ENCODE measurements at regions not wholly inside any gene's neighbourhood (a gene's known extent, or its start where the extent isn't known, plus 50 kb on each side); places are given as distances from the start of the nearest gene placed in this dataset.
A peak's percentile ranks its signal among the peaks of the same experiment; 100 is the strongest.

- DNase-seq = no peak
- no peak overlapping the region for H2BK5ac ChIP-seq (ENCODE audit: low read depth, low read length, poor library complexity, severe bottlenecking)
- no peaks in the 10 kb centered on the region for H3K4me1 ChIP-seq (ENCODE audit: control insufficient read depth, insufficient read depth, low read length)
- no peak overlapping the region for H2AK9ac ChIP-seq (replicated peaks; ENCODE audit: low read depth, low read length, poor library complexity)
- no peak overlapping the region for H4K91ac ChIP-seq (ENCODE audit: insufficient read depth, low read depth, low read length)
- intact Hi-C loops (cut with micrococcal nuclease) = no loop called here
- H3K27ac ChIP-seq (ENCODE audit: insufficient read depth, low read length) = no peak overlapping the region
- BruUV-seq (replicated peaks) = no TSS peak
- no peak overlapping the region for H4K8ac ChIP-seq (ENCODE audit: low read depth in 2 of 2, low read length in 2 of 2)
- H4K5ac ChIP-seq (ENCODE audit: low read depth, low read length) = no peak overlapping the region
- no peaks in the 10 kb centered on the region for H3K9me1 ChIP-seq (ENCODE audit: insufficient read depth, low read length)
- no peak overlapping the region for H3K9ac ChIP-seq (ENCODE audit: low read depth, low read length)
- no peak for ATAC-seq (ENCODE audit: low read depth)
- H3K14ac ChIP-seq (replicated peaks; ENCODE audit: low read depth, low read length) = no peak overlapping the region
- no peak overlapping the region for H2BK15ac ChIP-seq (ENCODE audit: low read depth, low read length)
- H4K20me1 ChIP-seq (ENCODE audit: insufficient read depth, low read length) = no peaks in the 10 kb centered on the region
- no peak overlapping the region for H2BK120ac ChIP-seq (ENCODE audit: low read depth, low read length)
- TF ChIP-seq MAFK (IDR thresholded peaks at IDR 0.05; ENCODE audit: low read depth, low read length) = peak; percentile 95
- no peak for TF ChIP-seq POLR2A (IDR thresholded peaks at IDR 0.05; ENCODE audit: low read depth, low read length)
- CTCF ChIA-PET = interaction anchor here (0.6 kb wide), 1 partner anchor 25 kb away, joined by 3 read pairs; no protein-coding TSS in a partner anchor
- H2AFZ ChIP-seq (replicated peaks; ENCODE audit: low read length, poor library complexity) = no peak overlapping the region
- no CpG with 5 or more reads among the region's 1 CpG for WGBS, 2 experiments (ENCODE audit: extremely low coverage in 2 of 2, insufficient read length in 1 of 2)
- no peak overlapping the region for H2BK20ac ChIP-seq (ENCODE audit: low read depth, low read length)
- no peak overlapping the region for H2AK5ac ChIP-seq (ENCODE audit: low read depth, low read length)
- no peak overlapping the region for H3K4me2 ChIP-seq (ENCODE audit: low read depth, low read length)
- in situ Hi-C loops (cut with MboI; ENCODE audit: low sequenced_read_pairs) = no loop called here
- no peak overlapping the region for H3K4me3 ChIP-seq (ENCODE audit: insufficient read depth, low read depth, low read length)
- H3K23ac ChIP-seq (ENCODE audit: low read depth, low read length) = no peak overlapping the region
- no peaks in the 10 kb centered on the region for H3K36me3 ChIP-seq (ENCODE audit: control insufficient read depth, insufficient read depth, low read length)
- no peaks in the 10 kb centered on the region for H3K9me3 ChIP-seq (ENCODE audit: control insufficient read depth, insufficient read depth, low read length)
- H3K18ac ChIP-seq (ENCODE audit: low read depth, low read length) = no peak overlapping the region
- H3K27me3 ChIP-seq (ENCODE audit: control insufficient read depth, insufficient read depth, low read length) = no peaks in the 10 kb centered on the region
- dilution Hi-C loops (cut with HindIII; ENCODE audit: low sequenced_read_pairs, unreplicated experiment) = no loop called here
- no peak overlapping the region for H3K56ac ChIP-seq (ENCODE audit: extremely low read depth, insufficient read depth, low read length)
- POLR2A ChIA-PET (ENCODE audit: unreplicated experiment) = no interaction called here
- no peak overlapping the region for H3K4ac ChIP-seq (ENCODE audit: low read depth, low read length)
- H3K79me1 ChIP-seq (ENCODE audit: low read depth in 1 of 2, low read length in 2 of 2) = no peaks in the 10 kb centered on the region
These were observed 1950.9 kb upstream of the TENM3 start for GRCh38 chr4:180292339-180292738.

Data from IMR-90 (cell line).